Stimulated activated CD8-positive, alpha-beta memory T cell treated with anti-CD3 and anti-CD28 coated beads, Interleukin-4, amount 100 ng/mL, for 48 hours (primary cell): ENCODE measurements at regions not wholly inside any gene's neighbourhood (a gene's known extent, or its start where the extent isn't known, plus 50 kb on each side); places are given as distances from the start of the nearest gene placed in this dataset.

Source experiments
- DNase-seq: peaks from one replicate; pipeline ENCODE4 v3.0.0-alpha.2; 2020

- DNase-seq = no peak
Observed at GRCh38 chr12:13273097-13273496, 76.6 kb downstream of the EMP1 start.

DNA sequence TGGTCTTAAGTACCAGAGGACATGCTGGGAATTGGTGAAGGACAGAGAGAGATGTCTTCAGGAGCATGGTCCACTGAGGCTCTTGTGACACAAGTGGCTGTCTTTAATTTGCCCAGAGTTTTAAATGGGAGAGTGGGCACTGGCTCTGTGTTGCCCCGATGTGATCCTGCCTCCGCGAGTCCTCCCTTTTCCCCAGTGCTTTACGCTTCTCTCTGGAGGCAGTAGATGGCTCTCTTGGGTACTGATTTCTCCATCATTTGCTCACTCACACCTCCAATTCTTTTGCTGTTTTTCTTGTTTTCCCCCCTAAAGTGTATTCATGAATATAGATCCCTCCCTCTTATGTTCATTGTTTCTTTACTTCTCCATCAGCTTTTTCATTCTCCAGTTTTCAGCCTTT lies 74.3 kb downstream of the EMP1 start:
- no peak for DNase-seq
